Testis (tissue), 2 donors: ENCODE measurements at regions not wholly inside any gene's neighbourhood (a gene's known extent, or its start where the extent isn't known, plus 50 kb on each side); places are given as distances from the start of the nearest gene placed in this dataset.

Experiments used
- CTCF ChIP-seq, 3 experiments: fragments of 450-650 bp in 2 of 3; fragments of 200-600 bp in 1 of 3; sonication (generic) in 1 of 3; IDR thresholded peaks; one replicate each; pipeline ENCODE4 v1.5.1; 2016 to 2019; ENCODE audit warnings: antibody characterized with exemption in 3 of 3, mild to moderate bottlenecking in 2 of 3, moderate library complexity in 1 of 3
- POLR2A ChIP-seq: fragments of 450-650 bp; IDR thresholded peaks from one replicate; pipeline ENCODE4 v1.6.1; 2017; ENCODE audit warnings: antibody characterized with exemption, mild to moderate bottlenecking, moderate library complexity

GRCh38 chr22:22814666-22815396, 72.8 kb upstream of the IGLL5 start:
- no peak for TF ChIP-seq CTCF (IDR thresholded peaks at IDR 0.05)
- TF ChIP-seq POLR2A = no peak
